Astrocyte (in vitro differentiated cells and primary cell): ENCODE measurements at regions not wholly inside any gene's neighbourhood (a gene's known extent, or its start where the extent isn't known, plus 50 kb on each side); places are given as distances from the start of the nearest gene placed in this dataset.

Experiments used
- DNase-seq: peaks from one replicate; pipeline ENCODE4 v3.0.0-alpha.2; 2010; ENCODE audit warnings: low read depth
- FAIRE-seq: peaks from 2 replicates; lab custom pipeline; 2011; peaks lifted over from hg19 to GRCh38; lab: Jason Lieb, UNC
- H2AFZ ChIP-seq: 2 replicates; pipeline ENCODE4 v1.6.0; 2012; ENCODE audit warnings: low read depth, low read length, inconsistent platforms
- H3K27ac ChIP-seq: 2 replicates; pipeline ENCODE4 v1.5.1; 2011; ENCODE audit warnings: low read depth, low read length, inconsistent platforms
- H3K27me3 ChIP-seq: 2 replicates; pipeline ENCODE4 v1.6.0; 2011; ENCODE audit warnings: low read length, inconsistent platforms; ENCODE audit not compliant: insufficient read depth
- H3K36me3 ChIP-seq: 2 replicates; pipeline ENCODE4 v1.5.1; 2011; ENCODE audit warnings: low read length, inconsistent platforms; ENCODE audit not compliant: insufficient read depth
- H3K4me1 ChIP-seq: 2 replicates; pipeline ENCODE4 v1.5.1; 2011; ENCODE audit warnings: low read length, inconsistent platforms; ENCODE audit not compliant: insufficient read depth
- H3K4me2 ChIP-seq: 2 replicates; pipeline ENCODE4 v1.6.0; 2012; ENCODE audit warnings: low read length, inconsistent platforms
- H3K4me3 ChIP-seq: 2 replicates; pipeline ENCODE4 v1.5.1; 2011; ENCODE audit warnings: low read depth, mild to moderate bottlenecking, low read length, inconsistent platforms; ENCODE audit not compliant: insufficient read depth
- H3K79me2 ChIP-seq: 2 replicates; pipeline ENCODE4 v1.6.0; 2012; ENCODE audit warnings: mild to moderate bottlenecking, low read length, inconsistent platforms; ENCODE audit not compliant: insufficient read depth
- H3K9ac ChIP-seq: 2 replicates; pipeline ENCODE4 v1.6.0; 2012; ENCODE audit warnings: mild to moderate bottlenecking, low read length, inconsistent platforms
- H3K9me3 ChIP-seq: 2 replicates; pipeline ENCODE4 v1.5.1; 2012; ENCODE audit warnings: low read depth, mild to moderate bottlenecking, low read length, inconsistent platforms; ENCODE audit not compliant: insufficient read depth
- H4K20me1 ChIP-seq: 2 replicates; pipeline ENCODE4 v1.6.0; 2012; ENCODE audit warnings: low read length, inconsistent platforms; ENCODE audit not compliant: insufficient read depth
- H3K27ac Mint-ChIP-seq: one replicate; pipeline ENCODE4 v1.8.0; 2021; ENCODE audit warnings: mild to moderate bottlenecking, mixed read lengths; ENCODE audit not compliant: unreplicated experiment
- H3K27me3 Mint-ChIP-seq: one replicate; pipeline ENCODE4 v1.8.0; 2021; ENCODE audit warnings: low read depth, mixed read lengths; ENCODE audit not compliant: unreplicated experiment
- H3K36me3 Mint-ChIP-seq: one replicate; pipeline ENCODE4 v1.8.0; 2021; ENCODE audit warnings: low read depth, mixed read lengths; ENCODE audit not compliant: unreplicated experiment
- H3K4me1 Mint-ChIP-seq: one replicate; pipeline ENCODE4 v1.8.0; 2021; ENCODE audit warnings: low read depth, mixed read lengths; ENCODE audit not compliant: unreplicated experiment
- H3K4me3 Mint-ChIP-seq: one replicate; pipeline ENCODE4 v1.8.0; 2021; ENCODE audit warnings: mild to moderate bottlenecking, moderate library complexity, mixed read lengths; ENCODE audit not compliant: unreplicated experiment
- H3K9me3 Mint-ChIP-seq: one replicate; pipeline ENCODE4 v1.8.0; 2021; ENCODE audit warnings: mild to moderate bottlenecking, mixed read lengths; ENCODE audit not compliant: unreplicated experiment
- EZH2 ChIP-seq: IDR thresholded peaks from 2 replicates; pipeline ENCODE4 v1.6.1; 2012; ENCODE audit warnings: mild to moderate bottlenecking, low read length, inconsistent platforms; ENCODE audit not compliant: insufficient read depth
- TF ChIP-seq, protein P1 (sequence below): IDR thresholded peaks from 2 replicates; pipeline ENCODE4 v1.5.1; 2011; ENCODE audit warnings: low read depth, mild to moderate bottlenecking, inconsistent platforms, low read length, moderate library complexity; ENCODE audit not compliant: insufficient read depth

DNA sequence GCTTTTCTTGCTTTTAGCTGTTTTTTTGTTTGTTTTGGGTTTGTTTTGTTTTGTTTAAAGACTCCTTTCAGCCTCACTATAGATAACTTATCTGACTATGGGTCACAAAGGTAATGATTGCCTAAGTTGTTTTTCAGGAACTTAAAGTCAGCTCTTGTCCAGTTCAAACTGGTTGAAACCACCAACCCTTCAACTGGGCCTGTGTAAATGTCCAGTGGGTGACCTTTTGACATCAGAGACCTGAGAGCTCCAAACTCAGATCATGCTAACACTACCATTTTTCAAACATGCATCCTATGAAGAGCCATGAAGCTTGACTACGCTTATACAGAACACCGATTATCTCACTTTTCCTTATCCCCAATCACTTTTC lies 144.6 kb upstream of the RMP24 start:
- H3K9ac ChIP-seq, result no peak overlapping the region
- no peaks in the 10 kb centered on the region for H3K79me2 ChIP-seq
- no peaks in the 10 kb centered on the region for H3K27me3 ChIP-seq
- H3K4me1 Mint-ChIP-seq, result no peaks in the 10 kb centered on the region
- no peak overlapping the region for H3K27ac Mint-ChIP-seq
- peaks cover 8% of the 10 kb centered on the region for H3K9me3 Mint-ChIP-seq
- H3K4me1 ChIP-seq, result no peaks in the 10 kb centered on the region
- H3K36me3 Mint-ChIP-seq, result peaks cover 2% of the 10 kb centered on the region
- H3K9me3 ChIP-seq, result peaks cover 9% of the 10 kb centered on the region
- H3K27ac ChIP-seq, result no peak overlapping the region
- H3K4me2 ChIP-seq, result no peak overlapping the region
- H4K20me1 ChIP-seq, result no peaks in the 10 kb centered on the region
- H3K4me3 Mint-ChIP-seq, result no peak overlapping the region
- H3K27me3 Mint-ChIP-seq, result no peaks in the 10 kb centered on the region
- DNase-seq (no peak), FAIRE-seq (no peak)
- no peak overlapping the region for H3K4me3 ChIP-seq
- H2AFZ ChIP-seq, result no peak overlapping the region
- TF ChIP-seq EZH2, result no peak
- TF ChIP-seq, protein P1, sequence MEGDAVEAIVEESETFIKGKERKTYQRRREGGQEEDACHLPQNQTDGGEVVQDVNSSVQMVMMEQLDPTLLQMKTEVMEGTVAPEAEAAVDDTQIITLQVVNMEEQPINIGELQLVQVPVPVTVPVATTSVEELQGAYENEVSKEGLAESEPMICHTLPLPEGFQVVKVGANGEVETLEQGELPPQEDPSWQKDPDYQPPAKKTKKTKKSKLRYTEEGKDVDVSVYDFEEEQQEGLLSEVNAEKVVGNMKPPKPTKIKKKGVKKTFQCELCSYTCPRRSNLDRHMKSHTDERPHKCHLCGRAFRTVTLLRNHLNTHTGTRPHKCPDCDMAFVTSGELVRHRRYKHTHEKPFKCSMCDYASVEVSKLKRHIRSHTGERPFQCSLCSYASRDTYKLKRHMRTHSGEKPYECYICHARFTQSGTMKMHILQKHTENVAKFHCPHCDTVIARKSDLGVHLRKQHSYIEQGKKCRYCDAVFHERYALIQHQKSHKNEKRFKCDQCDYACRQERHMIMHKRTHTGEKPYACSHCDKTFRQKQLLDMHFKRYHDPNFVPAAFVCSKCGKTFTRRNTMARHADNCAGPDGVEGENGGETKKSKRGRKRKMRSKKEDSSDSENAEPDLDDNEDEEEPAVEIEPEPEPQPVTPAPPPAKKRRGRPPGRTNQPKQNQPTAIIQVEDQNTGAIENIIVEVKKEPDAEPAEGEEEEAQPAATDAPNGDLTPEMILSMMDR, result no peak
- H3K36me3 ChIP-seq, result no peaks in the 10 kb centered on the region

DNA sequence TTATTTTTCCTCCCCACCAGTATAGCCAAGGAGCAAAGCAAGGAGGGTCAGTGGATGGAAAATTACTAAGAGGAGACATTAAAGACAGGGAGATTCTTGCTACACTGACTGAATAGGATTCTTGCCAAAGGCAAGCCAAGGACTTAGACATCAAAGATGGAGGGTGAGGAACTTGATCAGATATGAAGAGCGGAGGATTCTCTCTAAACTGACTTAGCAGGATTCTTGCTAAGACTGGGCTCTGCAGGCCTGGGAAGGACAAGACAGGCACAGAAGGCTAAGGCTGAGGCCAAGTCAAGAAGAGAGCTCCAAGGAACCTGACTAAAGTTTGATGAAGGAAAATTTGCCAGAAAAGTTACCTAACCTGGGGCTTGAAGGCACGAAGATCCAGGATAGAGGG lies 143.9 kb upstream of the RMP24 start:
- H3K4me1 Mint-ChIP-seq, result no peaks in the 10 kb centered on the region
- Histone ChIP-seq H3K4me1 (no peaks in the 10 kb centered on the region), H3K4me2 (no peak overlapping the region), H3K27ac (no peak overlapping the region), H3K4me3 (no peak overlapping the region), H2AFZ (no peak overlapping the region), H3K36me3 (no peaks in the 10 kb centered on the region), H3K79me2 (no peaks in the 10 kb centered on the region), H3K9ac (no peak overlapping the region), H3K9me3 (peaks cover 9% of the 10 kb centered on the region), H3K27me3 (no peaks in the 10 kb centered on the region), H4K20me1 (no peaks in the 10 kb centered on the region)
- peaks cover 10% of the 10 kb centered on the region for H3K9me3 Mint-ChIP-seq
- H3K27ac Mint-ChIP-seq, result no peak overlapping the region
- no peaks in the 10 kb centered on the region for H3K27me3 Mint-ChIP-seq
- FAIRE-seq (no peak), DNase-seq (no peak)
- H3K4me3 Mint-ChIP-seq, result no peak overlapping the region
- no peak for TF ChIP-seq EZH2
- TF ChIP-seq, protein P1, result no peak
- H3K36me3 Mint-ChIP-seq, result peaks cover 2% of the 10 kb centered on the region

DNA sequence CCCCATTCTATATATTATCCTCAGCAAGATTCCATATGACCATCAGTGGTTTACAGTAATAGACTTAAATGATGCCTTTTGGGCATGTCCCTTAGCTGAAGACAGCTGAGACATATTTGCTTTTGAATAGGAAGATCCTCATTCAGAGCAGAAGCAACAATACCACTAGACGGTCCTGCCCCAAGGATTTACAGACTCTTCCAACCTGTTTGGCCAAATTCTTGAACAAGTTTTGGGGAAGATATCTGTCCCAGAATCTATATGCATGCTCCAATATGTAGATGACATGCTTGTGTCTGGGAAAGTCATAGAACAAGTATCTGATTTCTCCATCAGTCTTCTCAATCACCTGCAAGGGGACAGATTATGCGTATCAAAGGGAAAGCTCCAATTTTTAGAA lies 137.1 kb upstream of the RMP24 start:
- no peak for DNase-seq
- Histone ChIP-seq H3K36me3 (no peaks in the 10 kb centered on the region), H3K4me2 (no peak overlapping the region), H3K27ac (no peak overlapping the region), H3K4me1 (no peaks in the 10 kb centered on the region), H3K79me2 (no peaks in the 10 kb centered on the region), H3K4me3 (no peak overlapping the region), H3K27me3 (no peaks in the 10 kb centered on the region), H3K9ac (no peak overlapping the region), H3K9me3 (peaks cover 9% of the 10 kb centered on the region), H2AFZ (no peak overlapping the region), H4K20me1 (no peaks in the 10 kb centered on the region)
- Mint-ChIP-seq H3K27me3 (no peaks in the 10 kb centered on the region), H3K27ac (no peak overlapping the region), H3K4me1 (no peaks in the 10 kb centered on the region), H3K36me3 (peaks cover 2% of the 10 kb centered on the region), H3K9me3 (peaks cover 12% of the 10 kb centered on the region), H3K4me3 (no peak overlapping the region)
- no peak for FAIRE-seq
- TF ChIP-seq, protein P1, result no peak
- no peak for TF ChIP-seq EZH2
